ENCODE measurements at regions not wholly inside any gene's neighbourhood (a gene's known extent, or its start where the extent isn't known, plus 50 kb on each side); places are given as distances from the start of the nearest gene placed in this dataset.
"Not testable (repeated sequence)": the region's sequence is repeated elsewhere in the genome, so short reads cannot be mapped to it uniquely, and the experiment has no call there.

DNA sequence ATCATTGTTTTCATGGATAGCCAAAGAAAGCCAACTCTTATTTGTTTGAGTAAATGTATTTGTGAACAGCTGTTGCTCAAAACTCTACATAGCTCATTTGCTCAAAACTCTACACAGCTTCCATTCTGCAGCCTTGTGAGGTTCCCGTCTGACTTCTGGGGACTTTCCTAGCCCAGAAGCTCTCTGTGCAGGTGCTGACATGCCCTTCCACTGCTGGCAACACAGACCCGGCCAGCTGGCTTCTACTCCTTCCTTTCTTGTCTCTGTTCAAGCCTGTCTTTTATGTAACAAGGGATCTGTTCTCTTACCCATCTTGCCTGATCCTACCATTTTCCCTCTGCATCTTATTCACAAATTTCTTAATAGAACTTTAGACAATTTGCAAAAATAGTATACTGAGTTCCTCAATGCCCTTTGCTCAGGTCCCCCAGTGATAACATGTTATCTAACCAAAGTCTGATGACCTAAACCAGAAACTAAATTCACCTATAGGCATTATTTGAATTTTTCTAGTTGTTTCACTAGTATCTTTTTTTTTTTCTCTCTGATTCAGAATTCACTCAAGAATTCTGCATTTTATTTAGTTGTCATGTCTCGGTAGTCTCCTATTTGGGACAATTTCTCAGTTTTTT is 556.5 kb upstream of the SEMA6A start:
- CTCF ChIA-PET = no interaction called here
- peak; percentile 21 for DNase-seq (ENCODE audit: extremely low spot score)
- POLR2A ChIA-PET = no interaction called here
- TF ChIP-seq, protein P1, sequence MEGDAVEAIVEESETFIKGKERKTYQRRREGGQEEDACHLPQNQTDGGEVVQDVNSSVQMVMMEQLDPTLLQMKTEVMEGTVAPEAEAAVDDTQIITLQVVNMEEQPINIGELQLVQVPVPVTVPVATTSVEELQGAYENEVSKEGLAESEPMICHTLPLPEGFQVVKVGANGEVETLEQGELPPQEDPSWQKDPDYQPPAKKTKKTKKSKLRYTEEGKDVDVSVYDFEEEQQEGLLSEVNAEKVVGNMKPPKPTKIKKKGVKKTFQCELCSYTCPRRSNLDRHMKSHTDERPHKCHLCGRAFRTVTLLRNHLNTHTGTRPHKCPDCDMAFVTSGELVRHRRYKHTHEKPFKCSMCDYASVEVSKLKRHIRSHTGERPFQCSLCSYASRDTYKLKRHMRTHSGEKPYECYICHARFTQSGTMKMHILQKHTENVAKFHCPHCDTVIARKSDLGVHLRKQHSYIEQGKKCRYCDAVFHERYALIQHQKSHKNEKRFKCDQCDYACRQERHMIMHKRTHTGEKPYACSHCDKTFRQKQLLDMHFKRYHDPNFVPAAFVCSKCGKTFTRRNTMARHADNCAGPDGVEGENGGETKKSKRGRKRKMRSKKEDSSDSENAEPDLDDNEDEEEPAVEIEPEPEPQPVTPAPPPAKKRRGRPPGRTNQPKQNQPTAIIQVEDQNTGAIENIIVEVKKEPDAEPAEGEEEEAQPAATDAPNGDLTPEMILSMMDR (IDR thresholded peaks at IDR 0.05; ENCODE audit: control extremely low read depth, extremely low read depth, low read depth, missing control alignments) = no peak

DNA sequence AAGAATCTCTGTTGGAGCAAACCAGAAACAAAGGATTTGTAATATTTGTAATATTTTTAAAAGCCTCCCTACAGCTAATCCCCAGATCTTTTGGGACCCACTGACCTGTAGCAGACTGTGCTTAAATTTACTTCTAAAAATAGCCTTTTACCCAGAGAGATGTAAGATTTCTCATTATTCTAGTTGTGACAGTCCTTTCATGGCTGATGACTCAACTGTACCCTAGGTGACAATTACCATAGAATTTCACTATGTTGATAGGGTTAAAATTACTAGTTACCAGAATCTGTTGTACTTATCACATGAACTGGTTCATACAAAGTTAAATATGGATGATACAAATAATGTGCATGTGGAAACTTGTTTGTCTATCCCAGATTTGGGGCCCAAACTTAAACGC is 543.9 kb upstream of the SEMA6A start:
- ChIA-PET CTCF (interaction anchor here (0.8 to 2.1 kb wide), 2 partner anchors 12 to 19 kb away, joined by 4 to 8 read pairs; no protein-coding TSS in a partner anchor), POLR2A (interaction anchor here (0.7 kb wide), 1 partner anchor 53 kb away, joined by 5 read pairs; no protein-coding TSS in a partner anchor)
- DNase-seq (ENCODE audit: extremely low spot score) = no peak
- TF ChIP-seq, protein P1 (IDR thresholded peaks at IDR 0.05; ENCODE audit: control extremely low read depth, extremely low read depth, low read depth, missing control alignments) = no peak

DNA sequence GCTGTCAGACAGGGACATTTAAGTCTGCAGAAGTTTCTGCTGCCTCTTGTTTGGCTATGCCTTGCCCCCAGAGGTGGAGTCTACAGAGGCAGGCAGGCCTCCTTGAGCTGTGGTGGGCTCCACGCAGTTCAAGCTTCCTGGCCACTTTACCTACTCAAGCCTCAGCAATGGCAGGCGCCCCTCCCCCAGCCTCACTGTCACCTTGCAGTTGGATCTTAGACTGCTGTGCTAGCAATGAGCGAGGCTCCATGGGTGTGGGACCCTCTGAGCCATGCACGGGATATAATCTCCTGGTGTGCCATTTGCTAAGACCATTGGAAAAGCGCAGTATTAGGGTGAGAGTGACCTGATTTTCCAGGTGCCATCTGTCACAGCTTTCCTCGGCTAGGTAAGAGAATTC is 542.7 kb upstream of the SEMA6A start:
- CTCF ChIA-PET = interaction anchor here (2.1 kb wide), 1 partner anchor 18 kb away, joined by 8 read pairs; no protein-coding TSS in a partner anchor
- DNase-seq (ENCODE audit: extremely low spot score); POLR2A ChIA-PET: not testable (repeated sequence)

DNA sequence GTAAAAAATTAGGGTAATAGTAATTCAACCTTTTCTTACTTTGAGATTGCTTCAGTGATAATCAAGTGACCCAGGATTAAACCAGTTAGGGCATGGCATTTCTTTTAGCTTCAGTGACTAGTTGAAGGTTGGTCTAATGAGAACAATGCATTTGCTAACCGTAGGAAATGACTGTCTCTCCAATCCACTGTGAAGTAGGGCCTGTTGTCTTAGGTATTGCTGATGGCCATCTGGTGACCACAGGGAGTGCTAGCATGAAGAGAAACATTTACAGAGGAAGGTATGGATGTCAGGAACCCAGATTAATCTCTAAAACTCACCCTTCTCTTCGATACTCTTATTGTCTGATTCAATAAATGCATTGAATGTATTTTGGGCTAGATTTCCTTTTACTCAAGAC is 535.9 kb upstream of the SEMA6A start:
- CTCF ChIA-PET = interaction anchor here (1.0 kb wide), 1 partner anchor 11 kb away, joined by 3 read pairs; no protein-coding TSS in a partner anchor
- DNase-seq (ENCODE audit: extremely low spot score) = no peak
- POLR2A ChIA-PET = no interaction called here
- TF ChIP-seq, protein P1 (IDR thresholded peaks at IDR 0.05; ENCODE audit: control extremely low read depth, extremely low read depth, low read depth, missing control alignments) = no peak

DNA sequence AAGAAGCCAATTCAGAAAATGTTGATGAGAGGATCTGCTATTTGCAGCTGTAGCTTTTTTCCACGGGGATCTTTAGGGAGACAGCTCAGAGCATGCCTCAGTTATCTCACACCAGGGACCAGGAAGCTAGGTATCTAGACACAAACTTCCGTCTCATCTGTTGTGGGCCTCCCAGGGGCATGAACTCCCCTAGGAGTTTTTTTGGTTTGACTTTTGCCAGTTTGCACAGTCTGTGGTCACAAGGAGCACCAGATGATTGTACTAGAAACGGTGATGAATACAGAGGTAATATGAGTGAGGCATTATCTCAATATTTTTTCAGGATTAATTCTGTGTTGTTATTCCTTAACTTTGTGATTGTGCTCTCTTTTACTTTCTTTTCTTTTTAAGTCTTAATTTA is 533.2 kb upstream of the SEMA6A start:
- DNase-seq (ENCODE audit: extremely low spot score) = no peak
- CTCF ChIA-PET = no interaction called here
- POLR2A ChIA-PET = no interaction called here
- TF ChIP-seq, protein P1 (IDR thresholded peaks at IDR 0.05; ENCODE audit: control extremely low read depth, extremely low read depth, low read depth, missing control alignments) = no peak

DNA sequence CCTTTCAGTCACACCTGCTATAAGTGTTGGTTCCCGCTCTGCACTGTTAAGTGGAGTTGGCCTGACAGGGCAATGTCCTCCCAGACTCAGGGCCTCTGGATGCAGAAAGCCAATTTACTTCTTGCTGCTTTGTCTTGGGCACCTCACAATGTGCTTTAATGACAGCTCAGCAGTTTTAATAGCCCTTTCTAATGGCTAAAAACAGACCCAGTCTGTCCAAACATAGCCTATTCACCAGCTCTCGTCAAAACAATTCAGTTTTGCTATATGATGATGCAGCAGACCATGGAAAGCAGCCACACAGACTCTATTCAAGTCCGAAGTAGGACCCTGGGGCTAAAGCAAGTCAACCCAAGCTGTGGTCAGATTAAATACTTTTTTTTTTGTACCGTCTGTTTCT is 529.1 kb upstream of the SEMA6A start:
- no peak for DNase-seq (ENCODE audit: extremely low spot score)
- CTCF ChIA-PET = no interaction called here
- POLR2A ChIA-PET = no interaction called here
- TF ChIP-seq, protein P1 (IDR thresholded peaks at IDR 0.05; ENCODE audit: control extremely low read depth, extremely low read depth, low read depth, missing control alignments) = no peak

DNA sequence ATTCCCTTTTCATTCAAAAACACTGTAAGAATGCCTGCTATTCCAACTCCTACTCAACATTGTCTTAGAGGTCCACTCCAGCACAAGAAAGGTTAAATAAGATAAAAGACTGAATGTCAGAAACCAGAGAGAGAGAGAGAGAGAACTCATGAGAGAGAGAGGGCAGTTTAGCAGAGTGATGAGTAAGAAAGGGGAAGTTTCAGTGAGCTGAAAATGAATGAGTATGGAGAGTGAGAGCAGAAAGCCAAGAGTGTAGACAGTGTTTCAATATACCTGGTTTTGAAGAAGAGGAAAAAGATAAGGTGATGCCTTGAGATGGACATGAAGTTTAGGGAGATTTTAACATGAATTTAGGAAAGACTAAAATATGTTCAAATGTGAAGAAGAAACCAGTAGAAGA is 528.0 kb upstream of the SEMA6A start:
- no peak for DNase-seq (ENCODE audit: extremely low spot score)
- ChIA-PET CTCF (interaction anchor here (1.0 to 1.2 kb wide), 2 partner anchors 11 to 19 kb away, joined by 3 read pairs; no protein-coding TSS in a partner anchor), POLR2A (no interaction called here)
- TF ChIP-seq, protein P1 (IDR thresholded peaks at IDR 0.05; ENCODE audit: control extremely low read depth, extremely low read depth, low read depth, missing control alignments) = no peak
